ENCODE measurements at regions not wholly inside any gene's neighbourhood (a gene's known extent, or its start where the extent isn't known, plus 50 kb on each side); places are given as distances from the start of the nearest gene placed in this dataset.

DNA sequence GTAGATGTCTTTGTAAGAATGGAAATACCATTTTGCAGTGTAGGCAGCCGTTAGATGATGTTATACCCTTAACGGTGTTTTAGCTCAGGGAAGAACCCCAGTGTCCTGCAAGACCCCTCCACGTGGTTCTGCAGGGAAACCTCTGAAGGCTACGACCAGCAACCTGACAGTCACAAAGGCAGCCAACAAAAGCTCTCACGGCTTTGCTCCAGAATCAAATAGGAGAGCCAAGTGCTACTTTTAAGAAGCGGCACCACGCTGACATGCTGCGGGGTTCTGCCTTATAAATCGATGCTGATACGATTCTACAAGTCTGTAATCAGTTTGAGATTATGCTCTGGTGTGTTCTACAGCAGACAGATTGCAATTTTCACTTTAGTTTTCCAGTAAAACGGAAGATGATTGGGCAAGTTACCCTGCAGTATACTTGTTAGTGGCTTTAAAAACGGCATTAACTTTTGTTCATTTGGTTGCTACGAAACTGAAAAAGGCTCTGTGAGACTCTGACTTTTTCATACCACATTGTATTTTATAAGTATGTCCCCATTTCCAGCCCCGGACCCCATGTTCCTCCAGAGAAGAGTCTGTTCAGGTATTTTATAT, 312.9 kb downstream of the SAMD5 start:
- H3K14ac ChIP-seq (ENCODE audit: insufficient read length), result no peak overlapping the region
- H2BK120ac ChIP-seq (replicated peaks; ENCODE audit: low read depth, low read length), result no peak overlapping the region
- H4K91ac ChIP-seq (replicated peaks; ENCODE audit: insufficient read length, low read length), result no peak overlapping the region
- no peak overlapping the region for H2AK5ac ChIP-seq (ENCODE audit: low read depth, low read length)
- H3K27me3 ChIP-seq (replicated peaks in 1 of 4; ENCODE audit: control insufficient read depth in 3 of 4, extremely low read depth in 1 of 4, insufficient read depth in 3 of 4, low read length in 3 of 4), result no peaks in the 10 kb centered on the region
- H3K27ac ChIP-seq (ENCODE audit: low read depth, low read length), result no peak overlapping the region
- H3K18ac ChIP-seq (ENCODE audit: extremely low read depth, low read length), result no peak overlapping the region
- no peak overlapping the region for H2BK5ac ChIP-seq (ENCODE audit: low read depth, low read length)
- FAIRE-seq (no peak), DNase-seq (ENCODE audit: low read depth in 1 of 2, low spot score in 2 of 2) (no peak)
- peak overlapping the region; percentile 19; the same call in 1 of the 2 replicates for H2AFZ ChIP-seq (ENCODE audit: low read length)
- 85% methylated on average over 14 of the region's 14 CpGs; no CpG with 5 or more reads in 1 of the 2 experiments for WGBS, 2 experiments (ENCODE audit: extremely low coverage in 1 of 2, insufficient coverage in 1 of 2, insufficient read length in 1 of 2, insufficient replicate concordance in 2 of 2, low coverage in 1 of 2, low lambda C conversion rate in 2 of 2, missing lambda C conversion rate in 1 of 2)
- no peak overlapping the region for H2BK20ac ChIP-seq (ENCODE audit: low read length)
- no peak overlapping the region for H2BK12ac ChIP-seq (ENCODE audit: low read depth, low read length)
- no peaks in the 10 kb centered on the region for H4K20me1 ChIP-seq (replicated peaks in 1 of 2; ENCODE audit: control insufficient read depth in 1 of 2, insufficient read depth in 2 of 2, low read length in 2 of 2)
- no peak overlapping the region for H4K8ac ChIP-seq (ENCODE audit: extremely low read depth, insufficient read depth, low read length)
- no peaks in the 10 kb centered on the region for H3K79me2 ChIP-seq (ENCODE audit: control insufficient read depth in 1 of 2, insufficient read depth in 2 of 2, low read length in 2 of 2)
- H2BK15ac ChIP-seq (ENCODE audit: low read length), result no peak overlapping the region
- H3K56ac ChIP-seq (replicated peaks; ENCODE audit: insufficient read length, low read depth, low read length), result no peak overlapping the region
- no peaks in the 10 kb centered on the region for H3K9me3 ChIP-seq (ENCODE audit: insufficient read depth in 2 of 2, low read depth in 1 of 2, low read length in 1 of 2)
- no peak overlapping the region for H4K5ac ChIP-seq (ENCODE audit: insufficient read length, low read depth, low read length)
- H3K23ac ChIP-seq (ENCODE audit: insufficient read length), result no peak overlapping the region
- no peaks in the 10 kb centered on the region for H3K36me3 ChIP-seq (ENCODE audit: control insufficient read depth in 2 of 4, insufficient read depth in 4 of 4, low read length in 3 of 4)
- no peak overlapping the region for H3K4me2 ChIP-seq (ENCODE audit: insufficient read depth in 1 of 2, low read depth in 2 of 2, low read length in 2 of 2)
- no peaks in the 10 kb centered on the region for H3K23me2 ChIP-seq (ENCODE audit: low read depth, low read length)
- 0 out of 7 replicates have a peak, but pooled peaks cover 0 to 2% (median 0%) of the 10 kb centered on the region in 4 experiments for H3K4me1 ChIP-seq (replicated peaks in 1 of 4; ENCODE audit: control insufficient read depth in 3 of 4, insufficient read depth in 4 of 4, low read length in 3 of 4)
- CTCF ChIA-PET (ENCODE audit: partially characterized antibody), result no interaction called here
- POLR2A ChIA-PET (ENCODE audit: partially characterized antibody), result no interaction called here
- H3K79me1 ChIP-seq (ENCODE audit: low read depth, low read length), result no peaks in the 10 kb centered on the region
- H3K9ac ChIP-seq (replicated peaks in 1 of 4; ENCODE audit: extremely low read depth in 1 of 4, low read depth in 3 of 4, low read length in 3 of 4), result no peak overlapping the region
- H3K4me3 ChIP-seq (ENCODE audit: extremely low read depth in 1 of 4, insufficient read depth in 2 of 4, low read depth in 3 of 4, low read length in 4 of 4), result no peak overlapping the region
- H3K4ac ChIP-seq (replicated peaks; ENCODE audit: insufficient read length, low read depth, low read length), result no peak overlapping the region
- TF ChIP-seq JUND (IDR thresholded peaks at IDR 0.05; ENCODE audit: low read length) (no peak), JUN (IDR thresholded peaks at IDR 0.05; ENCODE audit: low read depth, low read length) (no peak), TBP (IDR thresholded peaks at IDR 0.05; ENCODE audit: low read depth, low read length) (no peak), KDM4A (IDR thresholded peaks at IDR 0.05; ENCODE audit: low read depth, low read length, severe bottlenecking) (no peak), SP1 (IDR thresholded peaks at IDR 0.05; ENCODE audit: low read depth, low read length) (no peak), SP4 (IDR thresholded peaks at IDR 0.05; ENCODE audit: low read length) (no peak), BRCA1 (IDR thresholded peaks at IDR 0.05; ENCODE audit: low read depth, low read length) (no peak), SIRT6 (IDR thresholded peaks at IDR 0.05; ENCODE audit: low read length) (no peak), RAD21 (IDR thresholded peaks at IDR 0.05 in 1 of 2, conservative IDR thresholded peaks at IDR 0.05 in 1 of 2; ENCODE audit: low read depth in 2 of 2, low read length in 2 of 2) (no peak), MAFK (IDR thresholded peaks at IDR 0.05; ENCODE audit: low read depth, low read length) (no peak), TEAD4 (IDR thresholded peaks at IDR 0.05; ENCODE audit: low read depth, low read length) (no peak), SP2 (IDR thresholded peaks at IDR 0.05; ENCODE audit: low read length) (no peak)
- TF ChIP-seq, protein P1, sequence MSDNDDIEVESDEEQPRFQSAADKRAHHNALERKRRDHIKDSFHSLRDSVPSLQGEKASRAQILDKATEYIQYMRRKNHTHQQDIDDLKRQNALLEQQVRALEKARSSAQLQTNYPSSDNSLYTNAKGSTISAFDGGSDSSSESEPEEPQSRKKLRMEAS (IDR thresholded peaks at IDR 0.05), result no peak
- TF ChIP-seq, protein P2, sequence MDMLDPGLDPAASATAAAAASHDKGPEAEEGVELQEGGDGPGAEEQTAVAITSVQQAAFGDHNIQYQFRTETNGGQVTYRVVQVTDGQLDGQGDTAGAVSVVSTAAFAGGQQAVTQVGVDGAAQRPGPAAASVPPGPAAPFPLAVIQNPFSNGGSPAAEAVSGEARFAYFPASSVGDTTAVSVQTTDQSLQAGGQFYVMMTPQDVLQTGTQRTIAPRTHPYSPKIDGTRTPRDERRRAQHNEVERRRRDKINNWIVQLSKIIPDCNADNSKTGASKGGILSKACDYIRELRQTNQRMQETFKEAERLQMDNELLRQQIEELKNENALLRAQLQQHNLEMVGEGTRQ (IDR thresholded peaks at IDR 0.05; ENCODE audit: low read length), result no peak

Measured in H1 (cell line).